ENCODE measurements at regions not wholly inside any gene's neighbourhood (a gene's known extent, or its start where the extent isn't known, plus 50 kb on each side); places are given as distances from the start of the nearest gene placed in this dataset.

- TF ChIP-seq ZNF274 (IDR thresholded peaks at IDR 0.05; ENCODE audit: low read length) (no peak), ZNF274 (tag by site-specific recombination; IDR thresholded peaks at IDR 0.05; ENCODE audit: borderline replicate concordance) (no peak), ZNF707 (tag by site-specific recombination; IDR thresholded peaks at IDR 0.05) (no peak)
Observed at GRCh38 chr13:106212386-106213010, 323.0 kb downstream of the EFNB2 start.
